ENCODE measurements at regions not wholly inside any gene's neighbourhood (a gene's known extent, or its start where the extent isn't known, plus 50 kb on each side); places are given as distances from the start of the nearest gene placed in this dataset.

DNA sequence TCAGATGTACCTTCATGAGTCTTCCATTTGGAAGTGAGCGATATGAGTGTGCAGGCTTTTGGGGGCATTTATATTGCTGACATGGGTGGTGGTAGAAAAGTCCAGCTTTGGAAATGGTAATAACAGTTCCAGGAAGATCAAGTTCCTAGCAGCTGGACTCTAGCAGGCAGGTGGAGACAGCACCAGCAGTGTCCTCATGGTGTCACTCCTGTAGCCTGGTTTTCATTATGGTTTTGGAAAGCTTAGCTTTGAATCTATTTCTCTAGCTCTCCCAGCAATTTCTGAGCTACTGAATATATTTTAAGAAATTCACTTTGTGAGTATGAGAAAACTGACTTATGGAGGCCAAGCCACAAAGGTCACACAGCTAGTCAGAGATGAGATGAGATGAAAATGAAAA is 523.2 kb upstream of the HTR2A start:
- DNase-seq (ENCODE audit: low read depth) = no peak
- no peak for TF ChIP-seq CTCF (conservative IDR thresholded peaks at IDR 0.05; ENCODE audit: low read depth, low read length)
- H3K4me3 ChIP-seq (ENCODE audit: low read depth, low read length) = no peak overlapping the region

- DNase-seq (ENCODE audit: low read depth) = no peak
- H3K4me3 ChIP-seq (ENCODE audit: low read depth, low read length) = no peak overlapping the region
- no peak for TF ChIP-seq CTCF (conservative IDR thresholded peaks at IDR 0.05; ENCODE audit: low read depth, low read length)
Measured at GRCh38 chr13:47418206-47418920, 521.5 kb upstream of the HTR2A start.

DNA sequence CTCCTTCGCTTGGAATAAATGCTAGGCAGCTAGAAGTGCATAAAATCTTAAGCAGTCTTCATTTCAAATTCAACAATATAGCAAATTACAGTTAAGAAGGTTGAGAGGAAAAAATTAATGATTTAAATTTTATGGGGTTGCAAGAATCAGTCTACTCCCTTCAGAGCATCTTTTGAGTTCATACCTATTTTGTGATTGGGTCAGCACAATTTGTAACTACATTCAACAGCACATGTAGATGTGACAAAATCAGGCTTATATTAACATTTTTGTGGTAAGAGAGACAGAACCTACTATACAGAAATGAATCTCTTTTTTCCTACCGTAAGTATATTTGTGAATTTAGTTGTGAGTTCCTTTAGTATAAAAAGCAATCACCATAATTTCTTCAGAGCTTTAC is 520.6 kb upstream of the HTR2A start:
- no peak for TF ChIP-seq CTCF (conservative IDR thresholded peaks at IDR 0.05; ENCODE audit: low read depth, low read length)
- no peak overlapping the region for H3K4me3 ChIP-seq (ENCODE audit: low read depth, low read length)
- no peak for DNase-seq (ENCODE audit: low read depth)

DNA sequence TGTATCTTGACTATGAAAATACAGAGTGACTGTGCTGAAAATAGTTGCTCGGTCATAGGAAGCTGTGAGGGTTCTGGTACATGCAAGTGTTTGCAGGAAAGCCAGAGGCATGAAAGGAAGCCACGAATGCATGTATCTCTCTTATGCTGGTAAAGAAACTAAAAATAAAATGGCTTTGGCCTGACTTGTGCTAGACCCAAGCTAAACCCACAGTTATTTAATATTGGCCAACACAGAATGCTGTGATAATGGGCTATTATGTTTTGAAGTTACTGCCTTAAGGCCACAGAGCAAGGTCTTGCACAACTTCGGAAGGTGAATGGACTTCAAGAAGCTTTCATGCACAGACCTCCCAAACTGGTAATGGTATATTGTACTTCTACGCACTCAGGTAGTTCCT is 518.2 kb upstream of the HTR2A start:
- no peak for TF ChIP-seq CTCF (conservative IDR thresholded peaks at IDR 0.05; ENCODE audit: low read depth, low read length)
- H3K4me3 ChIP-seq (ENCODE audit: low read depth, low read length) = no peak overlapping the region
- no peak for DNase-seq (ENCODE audit: low read depth)

GRCh38 chr13:47413526-47413925 is 516.7 kb upstream of the HTR2A start:
- no peak for DNase-seq (ENCODE audit: low read depth)
- TF ChIP-seq CTCF (conservative IDR thresholded peaks at IDR 0.05; ENCODE audit: low read depth, low read length) = no peak
- no peak overlapping the region for H3K4me3 ChIP-seq (ENCODE audit: low read depth, low read length)

GRCh38 chr13:47413112-47413511 is 516.3 kb upstream of the HTR2A start:
- no peak for DNase-seq (ENCODE audit: low read depth)
- H3K4me3 ChIP-seq (ENCODE audit: low read depth, low read length) = no peak overlapping the region
- no peak for TF ChIP-seq CTCF (conservative IDR thresholded peaks at IDR 0.05; ENCODE audit: low read depth, low read length)

DNA sequence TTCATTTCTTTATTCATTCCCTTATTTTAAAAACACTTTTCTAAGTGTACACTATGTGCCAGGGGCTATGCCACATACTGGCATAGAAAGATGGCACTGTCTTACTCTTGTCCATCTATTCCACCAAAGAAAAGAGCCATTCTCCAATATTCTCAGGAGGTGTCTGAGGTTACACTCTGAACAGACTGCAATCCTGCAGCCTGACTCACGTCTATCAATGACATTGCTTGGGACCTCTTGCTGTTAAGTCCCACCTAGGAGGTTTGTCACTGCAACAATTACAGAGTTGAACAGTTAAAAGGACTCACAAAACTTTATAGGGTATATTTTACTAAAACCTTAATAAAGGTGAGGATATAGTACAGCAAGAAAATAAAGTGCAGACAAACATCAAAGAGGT is 512.9 kb upstream of the HTR2A start:
- no peak for TF ChIP-seq CTCF (conservative IDR thresholded peaks at IDR 0.05; ENCODE audit: low read depth, low read length)
- no peak overlapping the region for H3K4me3 ChIP-seq (ENCODE audit: low read depth, low read length)
- DNase-seq (ENCODE audit: low read depth) = no peak
